ENCODE measurements at regions not wholly inside any gene's neighbourhood (a gene's known extent, or its start where the extent isn't known, plus 50 kb on each side); places are given as distances from the start of the nearest gene placed in this dataset.
A peak's percentile ranks its signal among the peaks of the same experiment; 100 is the strongest.
"Not testable (repeated sequence)": the region's sequence is repeated elsewhere in the genome, so short reads cannot be mapped to it uniquely, and the experiment has no call there.

DNA sequence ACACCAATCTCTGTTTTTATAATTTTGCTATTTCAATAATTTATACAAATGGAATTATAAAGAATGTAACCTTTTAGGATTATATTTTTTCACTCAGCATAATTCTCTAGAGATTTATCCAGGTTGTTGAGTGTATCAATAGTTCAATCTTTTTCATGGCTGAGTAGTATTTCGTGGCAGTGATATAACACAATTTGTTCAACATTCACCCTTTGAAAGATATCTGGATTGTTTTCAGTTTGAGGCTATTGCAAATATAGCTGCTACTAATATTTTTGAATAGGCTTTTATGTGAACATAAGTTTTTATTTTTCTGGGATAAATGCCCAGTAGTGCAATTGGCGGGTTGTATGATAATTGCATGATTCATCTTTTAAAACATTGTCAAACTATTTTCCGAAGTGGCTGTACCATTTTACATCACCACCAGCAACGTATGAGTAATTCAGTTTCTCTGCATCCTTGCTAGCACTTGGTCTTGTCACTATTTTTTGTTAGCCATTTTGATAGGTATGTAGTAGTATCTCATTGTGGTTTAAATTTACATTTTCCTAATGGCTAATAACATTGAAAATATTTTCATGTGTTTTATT lies 55.6 kb upstream of the ABCD3 start:
- DNase-seq, result no peak

DNA sequence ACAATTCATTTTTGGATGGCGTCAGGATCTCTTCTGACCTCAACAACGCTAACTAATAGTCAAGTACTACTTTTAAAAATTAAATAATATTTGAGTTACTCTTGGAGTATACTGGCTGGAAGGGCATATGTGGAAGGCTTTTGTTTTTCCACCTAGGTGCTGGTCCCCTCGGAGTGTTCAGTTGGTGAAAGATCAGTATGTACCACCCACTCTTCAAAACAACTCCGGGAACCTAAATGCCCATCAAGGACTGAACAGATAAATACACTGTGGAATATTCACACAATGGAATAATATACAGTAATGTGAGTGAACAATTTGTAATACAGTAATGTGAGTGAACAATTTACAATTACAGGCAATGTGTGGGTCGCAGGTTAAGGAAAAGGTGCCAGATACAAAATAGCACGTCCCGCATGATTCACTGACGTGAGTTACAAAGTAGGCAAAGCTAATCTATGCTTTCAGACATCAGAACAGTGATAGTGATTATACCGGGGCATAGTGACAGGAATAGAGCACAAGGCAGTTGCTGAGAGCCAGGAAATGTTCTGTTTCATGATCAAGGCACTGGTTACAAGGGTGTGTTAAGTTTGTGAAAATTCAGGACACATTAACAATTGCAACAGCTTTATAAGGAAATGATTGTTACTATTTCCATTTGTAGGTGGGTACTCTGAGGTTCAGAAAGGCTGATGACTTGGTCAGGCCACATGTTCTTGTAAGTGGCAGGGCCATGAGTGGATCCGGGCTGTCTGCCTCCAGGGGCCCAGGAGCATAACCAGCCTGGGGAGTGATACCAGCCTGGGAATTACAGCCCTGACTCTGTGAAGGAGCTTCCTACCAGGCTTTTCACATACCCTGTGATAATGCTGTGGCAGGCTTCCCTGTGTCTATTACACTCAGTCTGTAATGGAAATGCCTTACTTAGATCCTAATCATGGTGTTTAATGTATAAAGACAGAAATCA lies 59.3 kb upstream of the ABCD3 start:
- no peak for DNase-seq

DNA sequence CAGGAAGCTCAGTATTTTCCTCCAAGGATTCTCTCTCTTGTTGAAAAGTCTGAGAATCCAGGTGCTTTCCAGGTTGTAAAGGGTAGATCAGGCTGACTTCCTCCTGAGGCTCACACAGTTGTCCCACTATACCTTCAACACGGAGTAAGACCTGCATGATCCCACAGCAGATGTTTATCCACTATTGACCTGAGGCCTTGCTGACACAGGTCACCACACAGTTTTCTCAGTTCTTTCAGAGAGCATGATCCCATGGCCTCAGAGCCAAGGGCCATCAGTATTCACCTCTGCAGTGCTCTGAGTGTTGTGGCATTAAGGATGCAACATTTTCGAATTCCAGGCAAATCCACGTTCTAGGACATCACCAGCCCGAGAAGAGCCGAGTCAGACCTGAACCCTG lies 60.5 kb upstream of the ABCD3 start:
- DNase-seq, result no peak

DNA sequence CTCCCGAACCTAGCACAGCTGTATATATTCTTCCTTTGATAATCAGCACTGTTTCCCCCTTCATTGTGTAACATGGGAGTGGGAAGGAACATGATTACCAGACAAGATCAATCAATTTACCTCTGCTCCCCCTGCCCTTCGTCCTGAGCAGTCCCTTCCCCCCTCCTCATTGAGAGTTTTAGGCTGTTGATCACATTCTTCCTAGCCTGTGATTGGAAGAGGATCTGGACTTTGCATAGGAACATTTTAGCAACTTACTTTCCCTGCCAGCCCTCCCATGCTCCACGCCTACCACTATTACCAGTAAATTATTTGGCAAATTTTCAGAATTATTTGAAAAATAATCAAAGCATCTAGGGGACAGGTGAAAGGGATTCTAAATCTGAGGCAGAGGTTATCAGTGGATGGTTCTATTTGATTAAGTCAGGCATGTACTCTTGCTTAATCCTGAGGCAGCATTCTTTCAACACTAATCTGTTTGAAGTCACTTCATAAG lies 62.7 kb upstream of the ABCD3 start:
- DNase-seq, result no peak

DNA sequence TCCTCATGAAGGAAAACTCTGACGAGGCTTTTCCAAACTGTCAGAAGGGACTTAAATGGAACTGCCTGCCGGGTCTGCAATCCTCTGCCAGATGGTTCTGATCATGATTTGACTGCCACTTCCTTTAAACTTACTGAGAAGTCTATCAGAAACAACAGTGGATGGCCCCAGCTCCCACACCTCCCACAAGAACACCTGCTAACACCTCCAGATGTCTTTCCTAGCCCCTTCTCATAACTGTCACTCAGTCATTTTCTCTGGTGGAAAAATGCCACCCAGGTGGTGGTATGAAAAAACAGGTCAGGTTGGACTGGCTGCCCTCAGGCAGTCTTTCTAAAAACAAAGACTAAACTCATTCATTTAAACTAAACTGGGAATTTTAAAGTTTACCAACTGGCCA lies 66.7 kb upstream of the ABCD3 start:
- no peak for DNase-seq

DNA sequence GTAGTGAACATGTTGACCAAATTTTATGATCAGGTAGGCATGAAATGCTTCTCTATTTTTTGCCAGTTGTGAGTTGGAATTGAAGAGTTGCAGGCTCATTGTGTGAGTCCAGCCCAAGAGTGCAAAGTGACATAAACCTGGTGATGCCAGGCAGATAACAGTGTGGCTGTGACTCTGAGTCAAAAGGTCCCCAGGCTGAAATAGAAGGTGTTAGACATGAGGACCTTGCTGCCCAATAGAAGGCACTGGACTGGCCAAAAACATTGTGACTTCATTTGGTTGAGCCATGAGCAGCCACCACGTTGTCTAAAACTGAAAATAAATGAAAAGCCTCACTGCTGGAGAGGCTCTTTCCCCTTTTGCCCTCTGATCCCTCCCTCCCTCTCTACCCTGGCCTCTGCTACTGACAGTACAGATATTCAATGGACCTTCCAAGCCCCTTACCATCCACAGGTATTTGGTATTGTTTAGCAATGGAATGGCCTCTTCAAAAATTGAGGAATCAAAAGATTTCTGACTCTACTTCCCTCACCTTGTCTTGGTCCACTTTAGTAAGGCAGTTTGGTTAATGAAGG lies 67.8 kb upstream of the ABCD3 start:
- no peak for DNase-seq

DNA sequence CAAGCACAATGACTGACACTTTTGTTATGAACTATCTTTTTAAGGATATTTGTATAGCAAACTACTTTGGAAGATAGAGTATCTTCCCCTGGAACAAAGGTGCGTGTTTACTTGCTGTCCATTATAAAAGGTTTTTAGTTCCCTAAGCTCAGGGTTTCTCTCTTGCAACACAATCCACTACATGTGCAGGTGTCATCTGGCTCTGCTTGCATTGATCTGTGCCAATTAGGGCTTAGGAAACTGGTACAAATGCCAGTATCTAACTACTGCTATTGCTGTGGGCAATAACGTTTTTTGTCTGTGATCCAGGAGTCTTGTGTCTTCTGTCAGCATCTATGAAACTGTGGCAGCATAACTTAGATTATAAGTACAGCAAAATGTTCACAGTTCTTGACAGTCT lies 68.3 kb upstream of the ABCD3 start:
- DNase-seq, result no peak

DNA sequence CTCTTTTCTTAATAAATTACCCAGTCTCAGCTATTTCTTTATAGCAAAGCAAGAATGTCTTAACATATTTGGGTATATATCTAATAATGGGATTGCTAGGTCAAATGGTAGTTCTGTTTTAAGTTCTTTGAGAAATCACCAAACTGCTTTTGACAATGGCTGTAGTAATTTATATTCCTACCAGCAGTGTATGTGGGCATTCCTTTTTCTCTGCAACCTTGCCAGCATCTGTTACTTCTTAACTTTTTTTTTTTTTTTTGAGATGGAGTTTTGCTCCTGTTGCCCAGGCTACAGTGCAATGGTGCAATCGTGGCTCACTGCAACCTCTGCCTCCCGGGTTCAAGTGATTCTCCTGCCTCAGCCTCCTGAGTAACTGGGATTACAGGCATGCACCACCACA lies 69.8 kb upstream of the ABCD3 start:
- DNase-seq, result not testable (repeated sequence)

DNA sequence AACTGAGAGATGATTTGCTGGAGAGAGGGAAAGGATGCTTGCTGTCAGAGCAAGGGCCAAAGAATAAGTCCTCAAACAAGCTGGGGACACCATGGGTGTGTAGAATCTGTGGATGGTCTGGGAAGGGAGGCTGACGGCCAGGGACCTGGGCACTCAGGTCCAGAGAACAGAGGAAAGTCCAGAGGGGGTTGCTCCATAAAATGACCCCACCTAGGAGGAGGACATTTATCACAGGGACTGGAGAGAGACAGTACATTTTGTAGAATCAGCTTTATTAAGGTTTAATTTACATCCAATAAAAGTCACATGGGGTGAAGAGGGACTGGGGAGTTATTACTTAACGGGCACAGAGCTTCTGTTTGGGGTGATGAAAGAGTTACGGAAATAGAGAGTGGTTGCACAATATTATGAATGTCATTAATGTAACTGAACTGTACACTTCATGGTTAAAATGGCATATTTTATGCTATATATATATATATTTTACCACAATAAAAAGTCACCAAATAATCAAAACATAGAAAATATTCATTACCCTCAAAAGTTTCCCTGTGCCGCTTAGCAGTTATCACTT lies 73.0 kb upstream of the ABCD3 start:
- no peak for DNase-seq

DNA sequence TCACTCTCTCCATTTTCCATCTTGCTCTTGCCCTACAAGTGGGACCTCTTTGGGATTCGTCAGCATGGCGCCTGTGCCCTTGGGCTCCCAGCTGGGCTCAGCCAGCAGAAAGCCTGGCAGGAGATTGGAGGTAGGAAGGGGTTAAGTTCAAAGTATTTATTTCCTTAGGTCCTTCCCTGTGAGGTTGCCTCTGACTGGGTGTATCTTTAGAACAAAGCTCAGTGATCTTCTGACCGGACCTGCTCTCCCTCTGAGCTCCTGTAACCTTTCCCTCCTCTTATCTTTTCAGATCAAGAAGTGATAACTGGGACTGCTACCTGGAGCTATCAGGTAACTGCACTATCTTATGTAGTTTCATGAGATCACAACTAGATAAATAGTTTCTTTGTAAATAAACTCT lies 75.8 kb upstream of the ABCD3 start:
- no peak for DNase-seq

DNA sequence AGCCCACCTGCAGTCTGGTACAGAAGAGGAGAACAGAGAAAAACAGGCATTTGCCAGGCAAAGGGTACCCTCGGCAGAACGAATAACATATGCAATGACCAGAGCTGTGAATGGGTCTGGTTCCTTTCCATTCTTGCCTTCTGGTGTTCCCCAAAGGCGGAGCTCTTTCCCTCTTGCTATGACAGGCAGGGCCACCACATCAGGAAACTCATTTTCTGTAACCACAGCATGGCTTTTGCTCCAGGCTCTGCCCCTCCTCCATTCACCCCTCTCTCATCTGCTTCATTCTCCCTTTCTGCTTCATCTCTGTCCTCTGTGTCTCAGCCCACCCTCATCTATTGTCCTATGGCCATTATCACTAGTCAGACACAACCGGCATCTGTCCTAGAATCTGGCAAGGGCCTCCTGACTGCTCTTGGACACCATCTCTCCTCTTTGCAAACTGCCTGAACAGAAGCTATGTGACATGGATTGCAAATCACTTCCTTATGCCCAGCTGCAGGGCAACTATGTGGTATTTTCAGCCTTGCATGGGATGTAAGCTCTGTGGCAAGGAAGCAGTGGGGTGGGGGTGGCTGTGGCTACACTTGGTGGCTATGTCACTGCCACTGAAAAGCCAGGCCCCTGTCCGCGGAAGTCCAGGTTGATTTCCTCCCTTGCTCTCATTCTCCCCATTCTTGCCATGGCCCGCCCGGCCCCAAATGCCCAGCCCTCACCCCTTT lies 78.8 kb upstream of the ABCD3 start:
- no peak for DNase-seq

DNA sequence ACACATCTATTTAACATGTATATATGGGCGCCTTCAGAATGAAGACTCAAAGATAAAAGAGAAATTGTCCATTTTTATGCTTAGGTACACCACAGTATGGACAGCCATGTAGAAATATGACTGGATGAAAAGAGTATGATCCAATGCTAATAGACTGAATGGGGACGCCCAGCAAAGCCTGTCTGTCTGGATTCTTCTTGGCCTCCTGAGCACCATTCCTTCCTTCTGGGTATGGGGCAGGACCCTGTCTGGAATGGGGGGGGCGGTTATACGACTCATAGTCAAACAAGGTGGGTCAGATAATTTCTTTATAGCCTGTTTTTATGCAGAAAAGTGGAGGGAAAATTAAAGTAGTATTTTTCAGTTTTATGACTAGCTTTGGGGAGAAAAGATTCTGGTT lies 81.2 kb upstream of the ABCD3 start:
- DNase-seq, result no peak

DNA sequence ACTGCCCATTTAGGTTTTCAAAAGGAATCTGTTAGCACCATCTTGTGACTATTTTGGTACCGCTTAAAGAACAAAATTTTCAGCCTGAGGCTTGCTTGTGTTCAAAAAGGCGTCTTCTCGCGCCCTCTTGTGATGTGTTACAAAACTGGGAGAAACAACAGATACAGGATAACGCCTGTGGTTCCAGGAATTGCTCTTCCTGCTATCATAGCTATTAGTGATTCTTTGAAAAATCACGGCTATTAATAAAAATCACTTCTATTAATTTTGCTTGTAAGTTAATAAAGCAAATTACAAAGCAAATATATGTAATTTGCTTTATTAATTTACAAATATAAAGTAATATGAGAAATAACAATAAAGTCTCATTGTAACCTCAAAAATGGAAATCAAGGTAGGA lies 82.2 kb upstream of the ABCD3 start:
- peak in 11 of 14 donors; percentile 7 to 89 (median 22) for DNase-seq

DNA sequence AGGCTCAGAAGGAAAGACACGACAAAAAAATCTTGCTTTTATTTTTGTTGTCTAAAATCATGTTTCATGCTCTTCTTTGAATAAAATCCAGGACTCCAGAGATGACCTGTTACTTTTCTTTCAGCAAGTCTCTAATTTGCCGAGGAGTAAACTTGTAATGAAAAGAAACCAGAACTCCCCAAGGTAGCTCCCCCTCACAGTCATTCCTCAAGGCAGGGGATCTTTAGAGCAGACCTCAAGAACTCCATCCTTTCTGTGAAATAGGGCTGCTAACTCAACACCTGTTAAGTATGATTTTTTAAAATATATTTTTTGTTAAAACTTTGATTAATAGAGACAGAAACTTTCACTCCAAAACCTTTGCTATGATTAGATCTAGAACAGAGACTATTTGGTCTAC lies 82.7 kb upstream of the ABCD3 start:
- no peak for DNase-seq

DNA sequence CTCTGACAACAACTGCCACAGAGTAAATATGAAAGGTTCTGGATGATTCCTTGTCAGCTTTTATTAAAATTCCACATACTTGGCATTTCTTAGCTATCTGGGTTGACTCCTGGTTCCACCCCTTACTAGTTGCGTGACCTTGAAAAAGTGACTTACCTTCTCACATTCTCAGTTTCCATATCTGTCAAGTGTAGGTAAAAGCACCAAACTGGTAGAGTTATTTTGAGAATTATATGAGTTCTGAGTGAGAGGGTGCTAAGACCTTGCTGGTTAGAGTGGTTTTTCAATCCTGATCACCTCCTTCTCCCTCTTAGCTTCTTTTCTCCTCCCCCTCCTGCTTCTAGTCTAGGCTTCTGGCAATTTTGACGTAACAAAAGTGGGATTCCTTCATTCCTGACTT lies 83.4 kb upstream of the ABCD3 start:
- DNase-seq, result no peak

DNA sequence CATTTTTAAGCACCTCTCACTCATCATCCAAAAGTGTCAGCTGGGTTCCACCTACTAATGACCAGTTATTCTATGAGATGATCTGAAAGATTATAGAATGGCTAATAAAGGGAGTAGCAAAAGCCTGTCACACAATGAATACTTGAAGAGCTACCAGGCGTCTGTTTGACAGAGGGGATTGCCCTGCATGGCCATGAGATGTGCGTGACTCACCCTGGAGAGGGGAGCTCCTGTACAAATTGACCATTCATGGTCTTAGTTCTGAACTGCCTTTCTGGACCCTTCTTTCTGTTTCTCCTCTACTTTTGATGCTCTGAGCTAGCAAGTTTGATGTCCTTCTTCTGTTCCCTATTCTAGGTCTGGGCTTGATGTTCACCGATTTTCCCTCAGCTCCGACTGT lies 85.2 kb upstream of the ABCD3 start:
- no peak for DNase-seq

DNA sequence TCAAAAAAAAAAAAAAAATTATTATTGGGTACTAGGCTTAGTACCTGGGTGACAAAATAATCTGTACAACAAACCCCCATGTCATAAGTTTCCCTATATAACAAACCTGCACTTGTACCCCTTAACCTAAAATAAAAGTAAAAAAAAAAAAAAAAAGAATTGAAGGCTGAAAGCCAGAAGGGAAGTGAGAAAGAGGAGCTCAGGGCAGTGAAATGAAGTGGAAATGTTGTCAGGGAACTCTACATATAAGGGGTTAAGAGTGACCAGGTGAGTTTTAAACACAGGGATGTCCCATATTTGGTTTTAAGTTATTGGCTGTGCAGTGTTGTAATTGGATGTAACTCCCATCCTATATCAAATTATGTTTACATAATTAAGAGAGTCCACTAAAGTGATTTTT lies 85.7 kb upstream of the ABCD3 start:
- no peak for DNase-seq

DNA sequence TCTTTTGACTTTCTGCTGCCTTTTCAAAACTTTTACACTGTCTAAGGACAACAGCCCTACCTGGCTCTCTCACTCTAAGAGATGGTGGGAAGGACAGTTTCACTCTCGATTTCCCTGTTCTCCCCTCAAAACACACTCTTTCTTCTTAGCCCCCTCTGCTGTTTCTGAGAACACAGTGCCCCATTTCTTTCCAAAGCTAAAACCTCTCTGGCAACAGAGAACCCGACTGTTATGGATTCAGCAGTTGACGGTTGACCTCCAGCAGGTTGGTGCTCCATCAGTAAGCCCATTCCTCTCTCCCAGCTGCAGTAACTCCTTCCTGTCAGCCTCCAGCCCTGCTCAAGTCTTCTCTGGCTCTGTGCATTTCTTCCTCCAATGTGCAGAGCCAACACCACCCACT lies 88.2 kb upstream of the ABCD3 start:
- peak in 1 of 14 donors; percentile 14 for DNase-seq

DNA sequence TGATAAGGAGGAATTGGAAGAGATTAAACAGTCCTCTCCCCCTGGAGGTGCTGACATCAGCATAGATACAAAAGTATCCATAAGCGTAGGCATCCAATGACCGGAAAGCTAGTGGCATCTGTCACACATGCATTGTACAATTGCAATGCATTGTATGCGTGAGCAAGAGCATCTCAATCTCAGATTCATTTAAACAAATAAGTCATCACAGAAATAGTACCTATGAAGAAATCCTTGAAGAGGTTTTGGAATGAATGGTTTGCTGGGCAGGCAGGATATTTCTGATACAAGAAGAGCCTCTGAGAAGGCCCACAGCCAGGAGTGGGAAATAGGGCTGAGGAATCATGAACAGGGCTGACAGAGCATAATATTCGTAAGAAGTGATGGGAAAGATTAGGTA lies 88.9 kb upstream of the ABCD3 start:
- no peak for DNase-seq

DNA sequence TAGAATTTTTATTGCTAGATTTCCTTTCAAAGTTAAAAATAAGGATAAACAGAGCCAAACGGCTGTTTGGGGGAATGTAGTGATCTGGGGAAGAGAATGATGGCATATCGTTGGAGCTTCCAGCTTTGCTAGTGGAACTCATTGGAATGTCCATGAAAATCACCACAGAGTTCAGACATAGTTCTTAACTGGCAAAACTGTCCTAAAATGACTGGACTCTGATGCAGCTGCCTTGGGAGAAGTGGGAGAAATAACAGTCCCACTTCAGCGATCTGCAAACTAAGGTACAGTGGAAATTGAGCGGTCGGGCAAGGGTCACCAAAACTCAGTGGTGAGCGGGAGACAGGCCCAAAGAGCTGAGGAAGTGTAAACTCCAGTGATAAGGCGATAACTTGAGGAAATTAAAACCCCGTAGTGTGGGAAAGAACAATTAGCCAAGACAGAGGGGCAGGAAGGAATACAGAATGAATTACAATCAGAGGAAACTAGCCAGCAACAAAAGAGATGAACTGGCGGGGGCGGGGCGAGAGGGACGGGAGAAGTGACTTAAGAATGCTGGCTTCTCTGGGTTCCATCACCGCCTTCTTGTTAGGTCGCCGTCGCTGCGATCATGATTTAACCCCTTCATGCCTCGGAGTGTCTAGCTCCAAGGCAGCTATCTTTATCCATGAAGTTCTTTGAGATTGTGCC lies 89.8 kb upstream of the ARHGAP29 start:
- DNase-seq, result no peak

DNA sequence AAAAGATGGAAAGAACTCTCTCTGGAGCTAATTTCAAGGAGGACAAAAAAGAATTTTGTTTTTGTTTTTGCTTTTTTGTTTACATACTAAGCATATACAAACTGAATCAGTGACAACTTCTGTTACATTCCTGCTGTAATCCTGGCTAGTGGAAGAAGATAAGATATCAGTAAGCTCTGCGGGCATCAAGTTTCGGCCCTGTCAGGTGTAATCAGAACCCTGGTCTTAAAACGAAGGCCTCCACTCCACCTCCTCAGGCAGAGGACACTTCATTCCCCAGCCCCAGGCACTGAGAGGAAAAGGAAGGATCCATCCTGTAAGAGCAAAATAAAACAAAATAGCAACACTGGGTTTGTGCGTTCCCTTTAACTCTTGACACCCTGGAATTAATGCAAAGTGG lies 88.9 kb upstream of the ARHGAP29 start:
- DNase-seq, result no peak

Measured in C1 segment of cervical spinal cord (tissue), 14 donors.